ENCODE measurements at regions not wholly inside any gene's neighbourhood (a gene's known extent, or its start where the extent isn't known, plus 50 kb on each side); places are given as distances from the start of the nearest gene placed in this dataset.
A peak's percentile ranks its signal among the peaks of the same experiment; 100 is the strongest.

DNA sequence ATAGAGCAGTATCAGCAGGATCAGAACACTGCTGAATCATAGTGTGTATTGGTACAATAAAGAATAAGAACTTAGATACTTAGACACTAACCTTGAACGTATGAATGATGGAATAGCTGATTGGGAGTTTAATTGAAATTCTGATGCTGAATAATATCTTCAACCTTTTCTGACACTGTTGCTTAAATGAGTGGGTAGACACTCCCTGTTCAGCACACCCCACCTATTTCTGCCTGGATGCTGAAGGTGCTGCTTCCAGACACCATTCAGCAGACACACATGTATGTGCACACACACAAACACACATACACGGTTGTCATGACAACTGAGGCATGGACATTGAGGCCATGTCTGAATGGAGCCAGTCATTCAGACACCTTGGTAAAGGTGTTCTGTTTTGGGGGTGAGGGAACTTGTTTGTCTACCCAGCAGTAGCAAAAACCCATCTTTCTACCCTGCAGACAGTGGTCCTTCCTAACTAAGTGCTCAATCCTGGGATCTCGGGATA lies 54.3 kb downstream of the TMEM215 start:
- no peak for DNase-seq

DNA sequence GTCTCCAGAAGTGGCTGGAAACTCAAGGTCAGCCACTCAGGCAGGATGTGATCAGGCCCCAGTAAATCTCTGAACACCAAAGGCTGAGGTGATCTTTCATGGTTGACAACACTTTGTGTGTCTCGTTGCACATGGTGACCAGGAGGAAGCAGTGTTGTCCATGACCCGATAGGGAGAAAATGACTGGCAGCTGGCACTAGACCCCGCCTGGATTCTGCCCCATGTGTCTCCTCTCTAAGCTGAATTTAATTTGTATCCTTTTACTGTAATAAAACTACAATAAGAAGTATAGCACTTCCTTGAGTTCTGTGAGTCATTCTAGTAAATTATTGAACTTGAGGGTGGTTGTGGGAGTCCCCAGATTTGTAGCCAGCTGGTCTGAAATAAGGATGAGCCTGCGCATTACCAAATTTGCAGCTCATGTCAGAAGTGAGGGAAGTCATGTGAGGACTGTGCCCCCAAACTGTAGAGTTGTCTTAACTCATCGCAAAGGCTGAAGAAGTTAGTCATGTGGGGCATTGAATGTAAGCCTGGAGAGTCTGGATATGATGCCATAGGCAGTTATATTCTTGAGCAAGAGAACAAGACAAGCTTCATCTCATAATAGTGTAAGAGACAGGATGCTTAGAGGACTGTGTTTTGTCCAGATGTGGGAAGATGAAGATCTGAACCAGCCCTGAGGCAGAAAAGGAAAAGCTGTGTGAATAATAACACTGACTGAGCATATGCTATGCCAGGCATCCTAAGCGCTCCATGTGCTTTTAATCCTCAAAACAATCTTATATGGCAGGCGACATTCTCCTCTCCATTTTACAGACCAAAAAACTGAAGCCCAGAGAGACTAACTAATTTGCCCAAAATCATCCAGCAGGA lies 55.9 kb downstream of the TMEM215 start:
- DNase-seq: peak; percentile 59 to 82

DNA sequence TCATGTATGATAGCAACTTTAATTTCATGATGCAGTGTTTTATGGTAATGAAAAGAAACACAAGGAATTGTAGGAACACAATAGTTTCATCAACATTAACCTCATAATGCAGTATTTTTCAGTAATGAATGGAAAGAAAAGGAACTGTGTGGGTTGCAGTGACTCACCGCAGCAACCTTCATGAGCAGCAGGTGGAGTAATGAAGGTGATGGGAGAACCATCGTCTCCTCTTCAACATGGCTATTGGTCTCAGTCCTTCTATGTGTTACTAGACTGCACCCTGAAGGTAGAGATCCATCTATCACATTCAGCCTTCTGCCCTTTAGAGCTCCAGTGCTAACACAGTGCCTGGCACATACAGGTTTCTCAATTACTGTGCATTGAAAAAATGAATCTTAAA lies 58.0 kb downstream of the TMEM215 start:
- no peak for DNase-seq

DNA sequence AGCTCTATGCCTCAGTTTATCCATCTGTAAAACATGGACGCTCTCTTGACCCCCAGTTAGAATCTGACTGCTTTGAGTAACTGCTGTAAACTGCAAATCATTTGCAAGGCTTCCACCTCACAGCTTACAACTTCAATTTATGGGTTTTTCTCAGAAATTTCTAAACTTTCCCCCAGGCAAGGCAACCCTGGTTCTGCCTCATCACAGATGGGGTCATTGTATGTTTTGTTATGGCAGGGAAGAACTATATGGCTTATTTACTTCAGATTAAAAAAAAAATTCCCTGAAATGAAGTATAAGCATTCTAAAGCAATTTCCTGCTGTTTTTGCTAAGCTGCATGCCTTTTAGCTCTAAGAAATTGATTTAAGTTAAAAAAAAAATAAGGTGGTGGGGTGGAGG lies 60.0 kb downstream of the TMEM215 start:
- no peak for DNase-seq

DNA sequence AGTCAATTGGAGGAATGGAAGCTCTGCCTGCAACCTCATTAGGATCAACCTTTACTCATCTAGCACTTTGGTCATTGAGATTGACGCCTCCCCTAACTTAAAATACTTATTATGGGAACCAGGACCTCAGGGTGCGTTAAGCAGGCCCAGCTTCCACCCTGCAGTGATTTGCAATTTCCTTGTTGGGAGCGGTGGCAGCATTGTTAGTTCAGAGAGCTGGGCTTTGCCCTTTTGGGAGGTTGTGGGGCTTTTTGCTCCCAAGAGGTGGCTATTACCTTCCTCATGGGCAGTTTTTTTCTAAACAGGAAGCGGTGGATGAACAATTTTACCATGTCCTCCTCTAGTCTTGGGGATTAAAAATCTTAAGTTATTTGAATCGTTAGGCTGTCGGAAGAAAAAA lies 60.9 kb downstream of the TMEM215 start:
- no peak for DNase-seq

DNA sequence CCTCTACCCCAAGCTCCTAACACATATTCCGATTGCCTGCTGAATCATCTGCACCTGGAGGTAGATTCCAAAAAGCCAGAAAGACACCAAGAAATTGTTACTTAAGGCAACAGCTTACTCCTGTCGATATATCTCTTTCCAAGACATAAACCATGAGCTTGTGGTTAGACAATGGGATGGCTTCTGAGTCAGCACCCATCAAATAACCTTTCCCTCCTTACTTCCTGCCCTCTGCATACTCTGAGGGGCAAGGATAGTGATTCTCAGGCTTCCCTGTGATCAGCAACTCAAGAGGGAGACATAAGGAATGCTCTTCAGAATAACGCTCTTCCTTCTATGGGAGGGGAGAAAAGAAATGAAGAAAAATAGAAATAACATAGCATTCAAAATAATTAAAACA lies 70.9 kb downstream of the TMEM215 start:
- DNase-seq: no peak

DNA sequence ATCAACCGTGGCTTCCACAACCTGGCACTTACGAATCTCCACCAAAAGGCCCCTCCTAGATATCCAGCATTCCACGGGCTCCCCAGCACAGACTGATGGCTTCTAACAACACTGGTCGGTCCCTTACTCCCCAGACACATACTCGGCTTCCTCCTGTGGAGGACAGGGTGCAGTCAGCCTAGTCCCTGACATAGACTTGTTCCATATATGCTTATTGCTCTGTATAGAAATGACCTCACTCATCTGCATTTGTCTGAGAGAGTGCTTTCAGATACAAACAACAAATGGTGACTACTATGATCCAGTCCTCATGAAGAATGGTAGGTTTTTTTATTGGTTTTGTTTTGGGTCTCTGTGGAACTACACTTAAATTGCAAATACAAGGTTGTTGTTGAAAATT lies 72.4 kb downstream of the TMEM215 start:
- no peak for DNase-seq

DNA sequence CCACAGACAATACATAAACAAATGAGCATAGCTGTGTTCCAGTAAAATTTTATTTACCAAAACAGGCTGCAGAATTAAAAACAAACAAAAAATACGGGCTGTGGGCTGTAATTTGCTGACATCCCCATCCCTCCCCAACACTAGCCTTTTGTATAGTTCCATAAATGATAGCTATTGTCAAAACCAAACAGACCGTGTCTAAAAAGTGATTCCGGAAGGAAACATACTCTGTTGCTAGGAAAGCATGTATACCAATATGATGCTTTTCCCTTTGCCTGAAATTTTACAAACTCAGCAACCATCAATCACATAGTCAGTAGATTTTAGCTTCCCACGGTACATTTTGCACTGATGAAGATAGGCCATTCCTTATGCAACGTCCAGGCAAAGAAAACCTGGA lies 80.0 kb downstream of the TMEM215 start:
- DNase-seq: no peak

DNA sequence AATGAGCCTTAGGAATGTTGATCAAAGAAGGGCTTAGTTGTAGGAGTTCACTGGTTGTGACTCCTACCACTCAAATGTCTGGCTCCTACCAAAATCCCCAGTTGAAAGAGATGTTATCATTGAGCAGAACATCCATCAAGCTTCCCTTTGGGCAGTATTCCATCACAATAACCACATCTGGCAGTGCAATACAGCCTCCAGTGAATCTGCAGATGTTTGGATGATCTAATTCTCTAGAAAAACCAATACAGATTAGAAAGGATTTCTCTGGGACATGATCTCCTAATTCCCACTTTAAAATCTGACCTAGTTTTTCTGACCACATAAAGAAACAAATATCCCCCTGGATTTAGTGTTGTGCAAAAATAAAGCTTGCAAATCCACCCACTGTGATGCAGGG lies 81.6 kb downstream of the TMEM215 start:
- DNase-seq: no peak

DNA sequence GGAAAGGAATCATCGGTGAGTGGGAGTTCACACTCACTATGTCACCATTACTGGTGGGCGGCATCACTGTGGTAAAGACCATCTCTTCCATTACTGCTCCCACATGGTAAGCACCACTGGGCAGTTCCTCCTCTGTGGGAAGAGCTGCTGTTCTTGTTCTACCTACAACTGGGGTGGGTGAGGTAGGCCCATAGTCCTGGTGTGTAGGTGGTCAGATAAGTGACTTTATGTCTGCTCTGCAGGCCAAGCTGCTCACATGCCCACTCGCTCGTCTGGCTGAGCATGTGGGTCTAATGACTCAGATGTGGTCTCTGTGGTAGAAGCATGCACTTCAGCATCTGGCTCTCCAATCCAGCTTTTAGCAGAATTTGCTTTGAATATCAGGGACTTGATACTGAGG lies 82.9 kb downstream of the TMEM215 start:
- DNase-seq: peak; percentile 56 to 72

DNA sequence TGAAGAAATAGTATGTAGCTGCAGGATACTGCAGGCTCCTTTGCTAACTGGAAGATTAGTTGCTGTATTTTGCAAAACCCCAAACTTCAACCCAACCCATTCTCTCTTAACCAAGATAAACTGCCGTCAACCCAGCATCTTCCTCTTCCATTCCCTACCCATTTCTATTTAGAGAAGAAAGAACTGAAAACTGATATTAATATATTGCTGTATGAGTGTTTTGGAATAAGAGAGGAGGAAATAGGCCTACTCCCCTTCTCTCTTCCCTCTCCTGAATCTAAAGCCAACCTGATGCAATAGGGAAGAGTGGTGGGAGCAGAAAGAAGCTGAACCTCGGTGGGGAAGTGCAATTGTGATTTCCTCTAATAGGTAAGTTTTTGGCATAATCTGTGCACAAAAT lies 83.7 kb downstream of the TMEM215 start:
- DNase-seq: peak; percentile 21 to 41

DNA sequence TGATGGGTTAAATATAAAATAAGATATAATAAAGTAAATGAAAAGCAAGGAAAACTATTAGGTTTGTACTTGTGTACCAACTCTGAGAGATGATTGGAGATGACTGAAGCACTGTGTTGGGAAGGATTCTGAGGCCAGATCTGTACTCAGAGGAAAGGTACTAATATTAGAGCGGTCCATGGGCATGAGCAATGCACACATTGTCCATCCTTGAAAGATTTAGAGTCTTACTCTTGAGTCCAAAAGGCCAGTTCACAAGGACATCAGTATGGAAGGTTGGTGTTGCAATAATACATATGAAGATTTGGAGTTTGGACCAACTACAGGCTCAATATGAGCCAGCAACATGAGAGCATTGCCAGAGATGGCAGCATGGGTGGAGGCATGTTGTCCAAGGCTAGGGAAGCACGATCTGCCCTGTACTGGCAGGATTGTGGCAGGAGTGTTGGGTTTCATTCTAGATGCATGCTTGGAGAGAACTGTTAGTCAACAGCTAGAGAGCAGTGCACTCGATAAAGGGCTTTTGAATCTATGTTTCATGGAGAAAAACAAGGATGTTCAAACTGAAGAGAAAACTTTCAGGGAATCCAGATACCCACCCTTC lies 84.4 kb downstream of the TMEM215 start:
- no peak for DNase-seq

DNA sequence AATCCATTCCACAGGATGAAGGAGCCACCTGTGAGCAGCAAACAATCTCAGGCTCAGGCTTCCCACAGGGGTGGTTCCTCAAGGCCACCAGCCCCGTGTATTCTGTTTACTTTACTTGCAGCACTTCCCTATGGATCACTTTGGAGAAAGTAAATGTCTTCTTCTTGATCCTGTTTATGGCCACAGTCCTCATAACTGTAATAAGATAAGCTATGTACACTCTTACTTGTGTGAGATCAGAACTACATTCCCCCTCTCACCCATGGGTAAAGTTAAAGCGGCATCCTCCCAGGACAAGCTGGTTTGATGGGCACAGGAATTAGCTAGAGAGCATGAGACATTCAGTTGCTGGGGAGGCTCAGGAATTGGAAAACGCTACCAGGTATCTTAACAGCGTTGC lies 86.1 kb downstream of the TMEM215 start:
- no peak for DNase-seq

DNA sequence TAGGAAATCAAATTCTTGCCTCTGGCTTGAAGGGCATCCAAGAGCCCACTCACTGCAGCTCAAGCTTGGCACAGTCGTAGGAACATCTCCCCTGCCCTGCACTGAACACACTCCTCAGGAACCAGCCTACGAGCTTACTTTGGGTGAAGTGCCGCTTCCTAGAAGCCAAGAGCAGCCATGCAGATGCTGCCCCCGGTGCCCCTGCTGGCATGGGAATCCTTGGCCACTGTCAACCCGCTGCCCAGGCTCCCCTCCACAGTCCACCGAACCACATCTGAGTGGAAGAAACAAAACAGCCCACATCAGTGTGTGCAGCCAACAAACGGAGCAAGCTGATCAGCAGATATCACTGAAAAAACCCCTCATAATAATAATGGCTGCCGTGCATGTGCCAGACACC lies 89.8 kb downstream of the TMEM215 start:
- no peak for DNase-seq

DNA sequence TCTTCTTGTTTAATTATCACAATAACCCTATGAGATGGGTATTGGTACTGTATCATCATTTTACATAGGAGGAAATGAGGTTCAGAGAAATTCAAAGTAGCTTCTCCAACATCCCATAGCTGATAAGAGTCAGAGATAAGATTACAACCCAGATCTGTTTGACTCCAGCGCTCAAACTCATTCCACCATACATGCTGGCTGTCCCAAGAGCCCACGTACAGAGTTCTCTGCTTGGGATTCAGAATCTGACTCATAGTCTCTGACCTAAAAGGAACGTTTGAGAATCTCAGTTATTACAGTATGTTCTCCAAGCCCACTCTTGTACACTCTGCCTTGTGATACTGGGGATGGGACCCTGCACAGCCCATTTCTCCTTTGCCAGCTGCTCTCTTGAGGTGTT lies 90.2 kb downstream of the TMEM215 start:
- no peak for DNase-seq

DNA sequence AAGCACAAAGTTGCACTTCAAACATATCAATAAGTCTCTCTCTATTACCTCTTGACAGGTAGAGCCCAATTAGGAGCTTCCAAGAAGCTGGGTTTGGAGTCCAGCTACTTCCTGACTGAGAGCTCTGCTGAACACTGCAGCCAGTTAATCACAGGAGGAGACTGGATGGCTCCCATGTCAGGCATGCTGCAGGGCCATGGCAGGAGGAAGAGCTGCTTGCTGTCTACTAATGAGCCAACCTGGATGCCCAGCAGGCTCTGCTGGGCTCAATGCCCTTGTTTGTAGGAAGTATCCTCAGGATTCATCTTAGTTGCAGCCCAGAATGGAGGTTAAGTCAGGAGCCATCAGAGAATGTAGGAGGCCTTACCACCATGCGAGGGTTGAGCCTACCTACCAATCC lies 91.9 kb downstream of the TMEM215 start:
- DNase-seq: no peak

DNA sequence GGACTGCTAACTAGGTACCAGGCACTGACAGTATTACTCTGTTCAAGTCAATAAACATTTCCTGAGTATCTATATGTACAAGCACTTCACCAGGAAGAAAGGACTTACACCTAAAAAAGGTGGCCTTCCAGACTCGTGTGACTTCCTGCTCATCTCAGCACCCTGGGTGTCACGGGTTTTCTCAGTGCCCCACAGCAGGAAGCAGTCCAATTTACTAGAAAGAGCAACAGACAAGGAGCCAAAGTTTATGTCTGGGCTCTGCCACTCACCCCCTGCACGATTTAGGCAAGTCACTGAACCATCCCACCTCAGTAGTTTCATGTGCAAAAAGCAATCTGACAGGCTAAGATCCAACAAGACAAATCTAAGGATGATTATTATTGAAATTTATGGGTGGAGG lies 92.4 kb downstream of the TMEM215 start:
- DNase-seq: no peak

DNA sequence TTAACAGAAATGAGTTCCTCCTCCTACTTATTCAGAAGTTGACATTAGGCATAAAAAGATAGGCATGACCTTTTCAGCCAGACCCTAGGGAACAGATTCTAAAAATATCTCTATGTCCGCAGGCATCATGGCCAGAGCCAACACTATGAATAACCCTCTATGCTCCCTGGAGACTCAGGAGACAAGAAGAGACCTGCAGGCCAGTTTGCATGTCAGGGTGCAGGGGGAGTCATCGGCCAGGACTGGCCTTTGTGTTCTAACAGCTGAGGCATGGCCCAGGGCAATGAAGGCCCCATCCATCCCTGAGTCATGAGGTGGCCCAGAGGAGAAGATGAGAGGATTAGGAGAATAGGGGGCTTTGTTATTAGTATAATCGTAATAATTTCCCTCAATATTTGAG lies 93.8 kb downstream of the TMEM215 start:
- no peak for DNase-seq

DNA sequence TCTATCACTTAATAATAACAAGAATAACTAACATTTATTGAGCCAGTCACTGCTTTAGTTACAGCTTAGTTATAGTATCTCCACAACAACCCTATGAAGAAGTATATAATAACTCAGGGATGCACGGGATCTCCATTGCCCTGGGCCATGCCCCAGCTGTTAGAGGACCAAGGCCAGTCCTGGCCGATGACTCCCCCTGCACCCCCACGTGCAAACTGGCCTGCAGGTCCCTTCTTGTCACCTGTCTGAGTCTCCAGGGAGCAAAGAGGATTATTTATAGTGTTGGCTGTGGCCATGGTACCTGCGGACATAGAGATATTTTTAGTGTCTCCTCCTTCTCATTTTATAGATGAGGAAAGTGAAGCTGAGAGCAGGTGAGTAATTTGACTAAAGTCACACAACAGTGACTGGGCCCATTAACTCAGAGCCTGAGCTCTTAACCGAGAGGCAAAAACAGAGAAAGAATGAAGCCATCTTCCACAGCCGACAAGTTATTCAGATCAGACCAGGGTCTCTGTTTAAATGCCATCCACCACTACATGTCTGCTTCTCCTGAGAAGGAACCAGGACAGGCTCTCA lies 94.4 kb downstream of the TMEM215 start:
- no peak for DNase-seq

DNA sequence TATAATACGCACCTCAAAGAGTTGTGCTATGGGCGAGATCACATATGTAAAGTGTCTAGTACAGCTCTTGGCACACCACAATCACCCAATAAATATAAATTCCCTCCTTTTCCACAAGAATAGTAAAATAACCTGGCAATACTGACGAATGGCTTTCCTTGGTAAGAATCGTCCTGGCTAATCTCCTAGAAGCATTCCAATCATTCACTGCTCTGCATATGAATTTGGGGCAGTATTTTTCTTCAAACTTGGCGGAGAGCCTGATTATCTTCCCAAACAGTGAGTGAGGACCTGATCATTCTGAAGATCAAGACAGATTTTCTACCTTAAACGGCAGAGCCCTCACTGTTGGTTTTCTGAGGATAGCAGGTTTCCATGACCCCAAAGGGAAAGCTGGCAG lies 96.0 kb downstream of the TMEM215 start:
- no peak for DNase-seq

DNA sequence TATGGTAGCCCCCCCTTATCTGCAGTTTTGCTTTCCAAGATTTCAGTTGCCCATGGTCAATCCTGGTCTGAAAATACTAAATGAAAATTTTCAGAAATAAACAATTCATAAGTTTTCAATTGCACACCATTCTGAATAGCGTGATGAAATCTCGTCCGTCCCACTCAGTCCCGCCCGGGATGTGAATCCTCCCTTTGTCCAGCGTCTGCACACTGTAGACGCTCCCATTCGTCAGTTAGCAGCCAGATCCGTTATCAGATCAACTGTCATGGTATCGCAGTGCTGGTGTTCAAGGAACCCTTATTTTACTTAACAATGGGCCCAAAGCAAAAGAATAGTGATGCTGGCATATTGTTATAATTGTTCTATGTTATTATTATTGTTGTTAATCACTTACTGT lies 98.6 kb downstream of the TMEM215 start:
- DNase-seq: no peak

DNA sequence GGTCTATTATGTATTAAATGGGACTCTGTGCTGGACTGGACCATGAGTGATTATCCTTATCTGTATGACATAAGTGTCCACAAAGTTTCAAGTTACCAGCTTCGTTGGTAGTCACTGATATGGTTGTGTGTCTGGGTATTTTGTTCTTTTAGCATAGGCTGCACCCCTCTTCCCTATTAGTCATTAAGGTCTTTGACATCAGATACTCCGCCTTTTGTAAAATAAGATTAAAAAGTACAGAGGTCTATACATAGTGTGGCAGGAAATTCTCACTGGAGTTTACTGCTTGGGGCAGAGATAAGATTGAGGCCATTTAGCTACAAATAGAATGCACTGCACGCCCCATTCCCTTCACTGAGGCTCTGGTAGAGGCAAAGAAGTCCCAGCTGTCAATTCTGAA lies 99.4 kb downstream of the TMEM215 start:
- DNase-seq: no peak

DNA sequence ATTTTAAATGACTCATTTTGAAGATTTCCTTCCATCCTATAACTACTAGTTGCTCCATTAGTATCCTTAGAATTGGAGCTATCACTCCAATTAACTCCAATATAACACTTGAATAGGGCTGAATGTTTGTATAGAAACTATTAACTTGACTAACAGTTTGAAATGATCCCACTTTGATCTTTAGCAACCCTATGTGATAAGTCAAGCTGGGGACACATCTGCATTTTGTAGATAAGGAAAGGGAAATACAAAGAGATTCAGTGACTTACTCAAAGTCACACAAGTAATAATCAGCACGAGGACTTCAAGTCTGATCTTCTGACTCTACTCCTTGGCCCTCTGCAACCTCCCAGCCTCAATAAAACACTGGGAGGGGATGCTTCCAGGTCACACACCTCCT lies 101.1 kb downstream of the TMEM215 start:
- DNase-seq: no peak

DNA sequence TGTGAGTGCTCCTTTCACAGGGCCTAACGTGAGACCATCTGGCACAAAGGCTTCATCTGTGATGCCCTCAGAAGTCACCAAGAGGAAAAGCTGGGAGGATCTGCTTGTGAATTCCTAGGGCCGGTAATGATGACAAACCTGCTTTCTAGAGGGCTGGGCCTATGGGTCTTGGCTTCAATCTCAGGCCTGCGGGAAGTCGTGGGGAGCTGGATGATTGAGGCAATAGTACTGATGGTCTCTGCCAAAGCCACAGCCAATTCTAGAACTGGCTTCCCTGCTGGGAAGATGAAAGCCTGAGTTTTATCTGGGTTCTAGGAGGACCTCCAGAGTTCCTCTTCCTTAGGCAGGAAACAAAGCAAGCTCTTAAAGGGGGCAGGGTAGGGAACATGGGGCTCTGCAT lies 102.7 kb downstream of the TMEM215 start:
- DNase-seq: no peak
